MCF 10A (cell line): ENCODE measurements at regions not wholly inside any gene's neighbourhood (a gene's known extent, or its start where the extent isn't known, plus 50 kb on each side); places are given as distances from the start of the nearest gene placed in this dataset.
"Not testable (repeated sequence)": the region's sequence is repeated elsewhere in the genome, so short reads cannot be mapped to it uniquely, and the experiment has no call there.

Source experiments
- BruUV-seq: library from RNA; stranded (reverse); fragments of 400-500 nt; replicated peaks from 2 replicates; lab custom pipeline; 2021; lab: Mats Ljungman, UMichigan
- CTCF ChIA-PET: fragments of 300-600 bp; sonication (Branson Sonifier 250); formaldehyde crosslinking; extraction: SDS; loops from one replicate; lab custom pipeline; 2021; ENCODE audit warnings: antibody characterized with exemption, inconsistent platforms; lab: Yijun Ruan, JAX
- POLR2A ChIA-PET: fragments of 300-600, 350-650 bp; sonication (Branson Sonifier 250); formaldehyde crosslinking; extraction: SDS; loops from one replicate; lab custom pipeline; 2020; ENCODE audit warnings: antibody characterized with exemption, inconsistent platforms; lab: Yijun Ruan, JAX
- DNase-seq: peaks from one replicate; pipeline ENCODE4 v3.0.0-alpha.2; 2018; ENCODE audit not compliant: unreplicated experiment
- H3K27ac Mint-ChIP-seq: one replicate; pipeline ENCODE4 v1.8.0; 2022; ENCODE audit warnings: mild to moderate bottlenecking, low read depth, mixed read lengths; ENCODE audit not compliant: unreplicated experiment
- H3K27me3 Mint-ChIP-seq: one replicate; pipeline ENCODE4 v1.8.0; 2022; ENCODE audit warnings: mixed read lengths; ENCODE audit not compliant: insufficient read depth, unreplicated experiment
- H3K36me3 Mint-ChIP-seq: one replicate; pipeline ENCODE4 v1.8.0; 2022; ENCODE audit warnings: mild to moderate bottlenecking, moderate library complexity, mixed read lengths; ENCODE audit not compliant: insufficient read depth, unreplicated experiment
- H3K4me1 Mint-ChIP-seq: one replicate; pipeline ENCODE4 v1.8.0; 2022; ENCODE audit warnings: mixed read lengths; ENCODE audit not compliant: insufficient read depth, unreplicated experiment
- H3K4me3 Mint-ChIP-seq: one replicate; pipeline ENCODE4 v1.8.0; 2022; ENCODE audit warnings: mild to moderate bottlenecking, moderate library complexity, mixed read lengths; ENCODE audit not compliant: unreplicated experiment
- H3K9me3 Mint-ChIP-seq: one replicate; pipeline ENCODE4 v1.8.0; 2022; ENCODE audit warnings: mixed read lengths; ENCODE audit not compliant: unreplicated experiment
- intact Hi-C: fragments of 100-400 bp; cut with micrococcal nuclease; formaldehyde crosslinking; loops from 2 replicates; pipeline ENCODE4 v1.14.1; 2022
- TF ChIP-seq, protein P1 (sequence below): fragments of 200-600 bp; IDR thresholded peaks from one replicate; pipeline ENCODE4 v1.8.0; 2022; ENCODE audit warnings: antibody characterized with exemption, mild to moderate bottlenecking; ENCODE audit not compliant: unreplicated experiment

GRCh38 chr1:30652152-30652841 lies 71.1 kb downstream of the MATN1 start:
- TF ChIP-seq, protein P1, sequence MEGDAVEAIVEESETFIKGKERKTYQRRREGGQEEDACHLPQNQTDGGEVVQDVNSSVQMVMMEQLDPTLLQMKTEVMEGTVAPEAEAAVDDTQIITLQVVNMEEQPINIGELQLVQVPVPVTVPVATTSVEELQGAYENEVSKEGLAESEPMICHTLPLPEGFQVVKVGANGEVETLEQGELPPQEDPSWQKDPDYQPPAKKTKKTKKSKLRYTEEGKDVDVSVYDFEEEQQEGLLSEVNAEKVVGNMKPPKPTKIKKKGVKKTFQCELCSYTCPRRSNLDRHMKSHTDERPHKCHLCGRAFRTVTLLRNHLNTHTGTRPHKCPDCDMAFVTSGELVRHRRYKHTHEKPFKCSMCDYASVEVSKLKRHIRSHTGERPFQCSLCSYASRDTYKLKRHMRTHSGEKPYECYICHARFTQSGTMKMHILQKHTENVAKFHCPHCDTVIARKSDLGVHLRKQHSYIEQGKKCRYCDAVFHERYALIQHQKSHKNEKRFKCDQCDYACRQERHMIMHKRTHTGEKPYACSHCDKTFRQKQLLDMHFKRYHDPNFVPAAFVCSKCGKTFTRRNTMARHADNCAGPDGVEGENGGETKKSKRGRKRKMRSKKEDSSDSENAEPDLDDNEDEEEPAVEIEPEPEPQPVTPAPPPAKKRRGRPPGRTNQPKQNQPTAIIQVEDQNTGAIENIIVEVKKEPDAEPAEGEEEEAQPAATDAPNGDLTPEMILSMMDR = no peak
- ChIA-PET POLR2A (interaction anchor here (1.2 kb wide), 1 partner anchor 23 kb away, joined by 3 read pairs; no protein-coding TSS in a partner anchor), CTCF (no interaction called here)
- H3K27ac Mint-ChIP-seq = peak overlapping the region; percentile 54
- no TSS peak for BruUV-seq
- H3K36me3 Mint-ChIP-seq = peaks cover 6% of the 10 kb centered on the region
- no peaks in the 10 kb centered on the region for H3K27me3 Mint-ChIP-seq
- no peak for DNase-seq
- no peaks in the 10 kb centered on the region for H3K9me3 Mint-ChIP-seq
- H3K4me1 Mint-ChIP-seq = peaks cover 25% of the 10 kb centered on the region
- H3K4me3 Mint-ChIP-seq = no peak overlapping the region
- intact Hi-C loops = no loop called here

- intact Hi-C loops, CTCF ChIA-PET, H3K4me3 Mint-ChIP-seq, BruUV-seq, H3K27ac Mint-ChIP-seq, H3K9me3 Mint-ChIP-seq, H3K27me3 Mint-ChIP-seq, DNase-seq, H3K36me3 Mint-ChIP-seq, POLR2A ChIA-PET: not testable (repeated sequence)
- peaks cover 25% of the 10 kb centered on the region for H3K4me1 Mint-ChIP-seq
Measured at GRCh38 chr1:30651395-30651794, 72.0 kb downstream of the MATN1 start.

- ChIA-PET CTCF (no interaction called here), POLR2A (no interaction called here)
- no TSS peak for BruUV-seq
- intact Hi-C loops = no loop called here
- Mint-ChIP-seq H3K27ac (no peak overlapping the region), H3K9me3 (no peaks in the 10 kb centered on the region), H3K4me3 (no peak overlapping the region), H3K4me1 (peaks cover 26% of the 10 kb centered on the region), H3K27me3 (no peaks in the 10 kb centered on the region), H3K36me3 (peaks cover 6% of the 10 kb centered on the region)
- no peak for DNase-seq
- TF ChIP-seq, protein P1 = no peak
Measured at GRCh38 chr1:30650968-30651320, 72.4 kb downstream of the MATN1 start.

DNA sequence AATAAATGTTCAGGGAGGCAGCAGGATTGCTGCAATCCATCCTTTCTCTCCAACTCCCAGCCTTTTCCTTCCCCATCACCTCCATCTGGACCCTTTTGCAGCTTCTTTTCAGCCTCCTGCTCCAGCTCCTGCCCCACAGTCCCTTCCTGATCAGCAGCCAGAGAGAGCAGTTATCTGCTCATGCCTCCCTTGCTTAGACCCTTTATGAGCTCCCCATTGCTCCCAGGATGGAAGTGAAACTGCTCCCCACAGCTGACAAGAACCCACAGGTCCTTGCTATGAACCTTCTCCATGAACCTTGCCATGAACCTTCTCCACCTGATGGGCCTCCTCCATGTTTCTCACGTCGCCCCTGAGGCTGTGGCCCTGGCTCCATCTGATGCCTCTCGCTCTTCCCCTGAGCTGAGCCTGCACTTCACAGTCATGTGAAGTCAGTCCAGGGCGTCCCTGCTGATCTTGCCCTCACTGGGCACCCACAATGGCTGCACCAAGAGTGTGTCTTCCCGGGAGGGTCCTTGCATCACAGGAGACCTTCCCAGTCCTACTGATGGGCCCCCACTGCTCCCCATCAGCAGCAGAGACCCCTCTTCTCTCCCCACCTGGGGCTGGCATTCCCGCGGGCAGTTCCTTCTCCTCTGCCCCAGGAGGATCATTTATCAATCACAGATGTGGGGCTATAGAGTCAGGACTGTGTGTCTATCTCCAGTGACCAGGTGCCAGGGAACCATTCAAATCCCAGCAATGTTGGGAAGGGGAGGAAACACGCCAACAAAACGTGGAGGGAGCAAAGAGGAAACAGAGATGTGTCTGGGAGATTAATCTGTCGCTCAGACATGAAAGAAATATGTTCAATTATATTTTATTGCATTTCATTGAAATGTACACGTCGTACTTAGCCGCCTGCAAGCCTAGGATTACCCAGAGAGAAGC lies 73.1 kb downstream of the MATN1 start:
- peaks cover 30% of the 10 kb centered on the region for H3K4me1 Mint-ChIP-seq
- peaks cover 6% of the 10 kb centered on the region for H3K36me3 Mint-ChIP-seq
- H3K4me3 Mint-ChIP-seq = no peak overlapping the region
- TF ChIP-seq, protein P1 = no peak
- no TSS peak for BruUV-seq
- DNase-seq = no peak
- intact Hi-C loops = no loop called here
- POLR2A ChIA-PET = no interaction called here
- no peaks in the 10 kb centered on the region for H3K9me3 Mint-ChIP-seq
- H3K27me3 Mint-ChIP-seq = no peaks in the 10 kb centered on the region
- no peak overlapping the region for H3K27ac Mint-ChIP-seq
- CTCF ChIA-PET = interaction anchor here (0.7 kb wide), 1 partner anchor 517 kb away, joined by 4 read pairs; no protein-coding TSS in a partner anchor
